ENCODE measurements at regions not wholly inside any gene's neighbourhood (a gene's known extent, or its start where the extent isn't known, plus 50 kb on each side); places are given as distances from the start of the nearest gene placed in this dataset.

DNA sequence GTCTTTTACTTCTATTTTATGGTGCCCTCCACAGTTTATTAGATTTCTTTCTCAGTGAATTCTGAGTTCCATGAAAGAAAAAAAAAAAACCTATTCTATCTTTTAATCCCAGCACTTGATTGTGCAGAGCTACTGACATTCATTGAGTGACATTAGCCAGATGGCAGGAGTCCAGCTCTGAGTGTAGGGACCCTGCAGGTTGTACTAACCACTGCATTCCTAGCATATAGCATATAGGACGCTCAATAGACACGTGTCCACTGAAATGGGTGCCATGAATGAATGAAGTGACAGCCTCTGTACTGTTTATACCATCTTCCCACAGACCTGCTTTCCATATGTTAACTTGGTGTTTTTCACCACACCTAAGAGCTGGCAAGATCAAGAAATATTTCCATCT, 206.3 kb downstream of the RAP2A start:
- 69 to 100% methylated on average over 1 to 2 of the region's 2 CpGs for WGBS, 2 donors (ENCODE audit: low coverage in 1 of 2)
- H3K4me1 ChIP-seq: no peaks in the 10 kb centered on the region

GRCh38 chr13:97648171-97648880, 214.4 kb downstream of the RAP2A start:
- WGBS, 2 donors (ENCODE audit: low coverage in 1 of 2): 64 to 69% methylated on average over 6 to 10 of the region's 14 CpGs

More for the DNA sequence above, 206.3 kb downstream of the RAP2A start:
- Histone ChIP-seq H3K27me3 (no peaks in the 10 kb centered on the region), H3K36me3 (no peaks in the 10 kb centered on the region), H3K27ac (no peak overlapping the region), H3K9me3 (no peaks in the 10 kb centered on the region), H3K4me3 (no peak overlapping the region)
- TF ChIP-seq POLR2AphosphoS5 (IDR thresholded peaks at IDR 0.05) (no peak), EP300 (IDR thresholded peaks at IDR 0.05) (no peak), CTCF (IDR thresholded peaks at IDR 0.05) (no peak), POLR2A (IDR thresholded peaks at IDR 0.05) (no peak)
- ATAC-seq: no peak

DNA sequence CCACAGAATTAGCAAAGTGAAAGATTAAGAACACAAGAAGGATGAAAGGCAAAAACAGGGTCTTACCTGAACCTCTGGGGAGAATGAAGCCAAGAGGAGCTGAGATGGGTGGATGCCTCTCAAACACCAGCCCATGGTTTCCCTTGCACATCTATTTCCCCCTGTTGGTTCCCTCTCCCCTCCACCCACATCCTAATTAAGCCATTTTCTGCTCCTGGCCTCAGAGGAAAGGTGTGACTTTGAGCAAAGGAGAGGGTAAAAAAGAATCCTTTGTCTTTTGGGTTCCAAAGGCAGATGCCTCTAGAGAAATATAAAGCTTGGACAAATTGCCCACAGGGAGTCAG, 214.9 kb downstream of the RAP2A start:
- ATAC-seq: no peak
- H3K9me3 ChIP-seq: no peaks in the 10 kb centered on the region
- no peak overlapping the region for H3K27ac ChIP-seq
- H3K4me3 ChIP-seq: no peak overlapping the region
- H3K27me3 ChIP-seq: peaks cover 13% of the 10 kb centered on the region
- TF ChIP-seq POLR2A (IDR thresholded peaks at IDR 0.05) (no peak), EP300 (IDR thresholded peaks at IDR 0.05) (no peak), CTCF (IDR thresholded peaks at IDR 0.05) (no peak), POLR2AphosphoS5 (IDR thresholded peaks at IDR 0.05) (no peak)
- no peaks in the 10 kb centered on the region for H3K4me1 ChIP-seq
- H3K36me3 ChIP-seq: no peaks in the 10 kb centered on the region

More at GRCh38 chr13:97648171-97648880, 214.4 kb downstream of the RAP2A start:
- Histone ChIP-seq H3K27ac (no peak overlapping the region), H3K36me3 (no peaks in the 10 kb centered on the region), H3K27me3 (peaks cover 9% of the 10 kb centered on the region), H3K9me3 (no peaks in the 10 kb centered on the region), H3K4me1 (no peaks in the 10 kb centered on the region), H3K4me3 (no peak overlapping the region)
- no peak for ATAC-seq
- TF ChIP-seq POLR2AphosphoS5 (IDR thresholded peaks at IDR 0.05) (no peak), EP300 (IDR thresholded peaks at IDR 0.05) (no peak), CTCF (IDR thresholded peaks at IDR 0.05) (no peak), POLR2A (IDR thresholded peaks at IDR 0.05) (no peak)

DNA sequence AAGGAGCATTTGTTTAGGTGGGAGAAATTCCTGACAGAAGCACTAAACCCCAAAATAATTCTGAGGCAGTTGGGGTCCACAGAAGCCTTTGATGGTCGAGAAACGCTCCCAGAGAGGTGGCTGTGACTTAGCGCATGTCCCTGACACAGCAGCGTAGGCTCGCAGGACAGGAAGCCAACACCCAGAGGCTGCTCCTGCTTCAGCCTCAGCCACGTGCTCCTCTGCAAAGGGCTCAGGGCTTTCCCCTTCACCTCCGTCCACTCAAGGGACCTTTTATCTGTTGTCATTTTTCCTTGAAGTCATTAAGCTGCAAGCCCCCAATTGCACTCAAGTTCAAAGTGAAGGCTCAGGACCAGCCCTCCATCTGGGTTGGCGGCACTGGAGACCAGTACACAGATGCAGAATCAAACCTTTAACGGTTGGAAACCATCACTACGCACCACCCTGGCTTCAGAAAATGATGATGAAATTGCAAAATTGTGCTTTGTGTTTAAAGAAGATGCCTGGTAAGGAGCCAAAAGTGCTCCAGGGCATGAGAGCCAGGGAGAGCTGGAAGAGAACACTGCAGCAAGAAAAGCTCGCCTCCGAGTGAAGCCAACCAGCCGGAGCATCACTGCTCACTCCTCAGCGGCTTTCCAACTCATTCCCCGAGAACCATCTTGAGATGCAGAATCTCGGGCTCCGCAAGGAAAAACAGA, 219.6 kb downstream of the RAP2A start:
- no peaks in the 10 kb centered on the region for H3K36me3 ChIP-seq
- H3K27ac ChIP-seq: no peak overlapping the region
- H3K4me3 ChIP-seq: no peak overlapping the region
- H3K9me3 ChIP-seq: no peaks in the 10 kb centered on the region
- ATAC-seq: no peak
- 57 to 62% methylated on average over 10 to 16 of the region's 17 CpGs for WGBS, 2 donors (ENCODE audit: low coverage in 1 of 2)
- TF ChIP-seq POLR2AphosphoS5 (IDR thresholded peaks at IDR 0.05): no peak
- no peak for TF ChIP-seq EP300 (IDR thresholded peaks at IDR 0.05)
- no peak for TF ChIP-seq CTCF (IDR thresholded peaks at IDR 0.05)
- no peak for TF ChIP-seq POLR2A (IDR thresholded peaks at IDR 0.05)
- no peaks in the 10 kb centered on the region for H3K4me1 ChIP-seq
- peaks cover 13% of the 10 kb centered on the region for H3K27me3 ChIP-seq

- H3K4me3 ChIP-seq: no peak overlapping the region
- TF ChIP-seq CTCF (IDR thresholded peaks at IDR 0.05): no peak
- H3K27me3 ChIP-seq: peaks cover 13% of the 10 kb centered on the region
- 65 to 72% methylated on average over 5 of the region's 5 CpGs for WGBS, 2 donors (ENCODE audit: low coverage in 1 of 2)
- ATAC-seq: no peak
- no peak overlapping the region for H3K27ac ChIP-seq
- H3K36me3 ChIP-seq: no peaks in the 10 kb centered on the region
- no peaks in the 10 kb centered on the region for H3K9me3 ChIP-seq
- H3K4me1 ChIP-seq: no peaks in the 10 kb centered on the region
Measured at GRCh38 chr13:97654236-97654635, 220.3 kb downstream of the RAP2A start.
